GM21526 (cell line): ENCODE measurements at regions not wholly inside any gene's neighbourhood (a gene's known extent, or its start where the extent isn't known, plus 50 kb on each side); places are given as distances from the start of the nearest gene placed in this dataset.

Experiments used
- ATAC-seq: cut with Tn5 transposase; IDR thresholded peaks from one replicate; pipeline ENCODE4 v1.9.1; 2021; ENCODE audit warnings: moderate library complexity; ENCODE audit not compliant: unreplicated experiment, low FRiP score

GRCh38 chr1:219526074-219526473, 86.8 kb downstream of the ZC3H11B start:
- no peak for ATAC-seq

GRCh38 chr1:219523411-219523810, 89.5 kb downstream of the ZC3H11B start:
- ATAC-seq, result no peak

DNA sequence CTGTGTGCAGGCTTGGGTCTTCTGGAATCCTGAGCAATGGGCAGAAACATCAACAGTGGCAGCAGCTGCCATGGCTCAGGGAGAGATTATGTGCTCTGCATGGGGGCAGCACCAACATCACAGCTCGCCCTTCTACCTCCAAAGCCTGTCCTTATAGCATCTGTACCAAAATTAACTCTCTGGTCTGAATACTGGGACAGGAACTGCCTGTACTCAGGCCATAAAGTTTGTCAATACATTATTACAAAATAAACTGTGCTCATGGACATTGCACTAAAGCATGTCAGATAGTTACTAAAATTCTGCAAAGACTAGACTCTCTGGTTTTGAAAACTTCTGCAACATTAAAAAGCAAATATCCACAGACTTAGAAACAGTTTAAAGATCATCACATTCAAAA, 91.6 kb downstream of the ZC3H11B start:
- no peak for ATAC-seq

GRCh38 chr1:219520241-219520640, 92.7 kb downstream of the ZC3H11B start:
- no peak for ATAC-seq

GRCh38 chr1:219518907-219519248, 94.0 kb downstream of the ZC3H11B start:
- ATAC-seq, result no peak

- no peak for ATAC-seq
These were observed 94.6 kb downstream of the ZC3H11B start for GRCh38 chr1:219518168-219518906.

DNA sequence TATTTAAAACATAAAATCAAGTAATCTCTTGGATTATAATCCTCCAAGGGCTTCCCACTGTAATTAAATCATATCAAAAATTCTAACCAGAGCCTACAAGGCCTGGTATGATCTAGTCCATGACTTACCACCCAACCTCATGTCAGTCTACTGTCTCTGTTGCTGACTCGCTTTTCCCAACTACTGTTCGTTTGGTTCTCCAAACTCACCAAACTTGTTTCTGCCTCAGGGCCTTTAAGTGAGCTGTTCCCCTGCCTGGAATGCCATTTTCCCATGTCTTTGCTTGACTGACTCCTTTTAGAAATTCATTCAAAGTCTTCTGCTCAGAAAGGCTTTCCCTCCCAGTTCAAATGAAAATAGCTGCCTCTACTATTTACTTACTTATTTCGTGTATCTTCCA, 95.9 kb downstream of the ZC3H11B start:
- no peak for ATAC-seq

- ATAC-seq, result no peak
These were observed 98.2 kb downstream of the ZC3H11B start for GRCh38 chr1:219514728-219515127.

DNA sequence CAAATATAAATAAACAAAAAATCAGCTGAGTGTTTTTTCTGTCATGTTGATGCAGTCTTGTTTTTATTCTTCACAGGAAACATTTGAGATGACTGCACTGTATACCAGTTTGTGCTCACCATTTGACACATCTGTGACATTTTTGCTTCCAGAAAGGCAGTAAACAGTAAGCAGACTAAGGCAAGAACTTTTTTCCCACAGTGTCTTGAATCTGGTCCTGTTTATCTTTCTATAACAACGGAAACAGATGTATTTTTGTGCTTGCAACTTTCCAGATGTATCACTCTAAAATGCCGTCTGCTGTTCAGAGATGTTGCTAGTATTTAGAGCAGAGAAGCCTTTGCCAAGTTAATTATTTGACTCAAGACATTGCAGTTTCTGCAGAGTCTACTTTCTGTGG, 105.5 kb downstream of the ZC3H11B start:
- no peak for ATAC-seq

- ATAC-seq, result no peak
These were observed 106.0 kb downstream of the ZC3H11B start for GRCh38 chr1:219506936-219507335.

GRCh38 chr1:219506473-219506899, 106.4 kb downstream of the ZC3H11B start:
- no peak for ATAC-seq

GRCh38 chr1:219505886-219506285, 107.0 kb downstream of the ZC3H11B start:
- ATAC-seq, result no peak

- no peak for ATAC-seq
These were observed 109.3 kb downstream of the ZC3H11B start for GRCh38 chr1:219503604-219504003.

GRCh38 chr1:219500327-219500897, 112.5 kb downstream of the ZC3H11B start:
- no peak for ATAC-seq

DNA sequence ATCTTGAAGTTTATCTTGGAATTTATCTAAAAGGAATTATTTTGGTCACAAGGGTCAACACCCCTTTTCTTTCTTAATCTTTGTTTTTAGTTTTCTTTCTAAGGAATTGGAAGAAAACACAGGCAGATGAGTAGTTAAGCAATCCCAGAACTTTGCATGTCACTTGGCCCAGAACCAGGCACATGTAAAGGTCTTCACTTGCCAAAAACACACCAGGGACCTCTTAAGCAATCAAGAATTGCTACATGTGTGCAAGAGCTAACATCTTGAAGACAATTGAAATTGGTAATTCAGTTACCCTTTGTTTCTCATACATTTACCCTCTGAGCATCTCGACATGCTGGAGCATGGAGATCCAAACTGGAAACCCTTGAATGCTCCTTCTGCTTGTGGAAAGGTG, 114.2 kb downstream of the ZC3H11B start:
- no peak for ATAC-seq

GRCh38 chr1:219495737-219496408, 117.0 kb downstream of the ZC3H11B start:
- ATAC-seq, result no peak

GRCh38 chr1:219492717-219493116, 120.2 kb downstream of the ZC3H11B start:
- ATAC-seq, result no peak

- no peak for ATAC-seq
These were observed 122.3 kb downstream of the ZC3H11B start for GRCh38 chr1:219490566-219490965.

DNA sequence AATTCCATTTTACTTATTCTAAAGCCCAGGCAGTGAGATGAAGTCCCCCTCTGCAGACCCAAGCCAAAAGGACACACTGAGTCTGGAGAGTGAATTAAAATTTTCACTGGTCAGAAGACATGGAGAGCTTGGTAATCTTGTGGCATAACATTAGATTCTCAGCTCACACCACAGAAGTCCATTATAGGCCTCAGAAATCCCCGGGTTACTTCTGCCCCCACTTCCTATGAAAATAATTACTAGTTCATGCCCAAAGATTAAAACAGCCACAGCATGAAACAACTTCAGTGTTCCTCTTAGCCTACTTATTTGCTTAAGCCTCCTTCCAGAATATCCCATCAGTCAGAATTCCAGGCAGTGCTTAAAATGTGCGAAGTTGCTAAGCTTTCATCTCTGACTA, 123.3 kb downstream of the ZC3H11B start:
- ATAC-seq, result no peak

DNA sequence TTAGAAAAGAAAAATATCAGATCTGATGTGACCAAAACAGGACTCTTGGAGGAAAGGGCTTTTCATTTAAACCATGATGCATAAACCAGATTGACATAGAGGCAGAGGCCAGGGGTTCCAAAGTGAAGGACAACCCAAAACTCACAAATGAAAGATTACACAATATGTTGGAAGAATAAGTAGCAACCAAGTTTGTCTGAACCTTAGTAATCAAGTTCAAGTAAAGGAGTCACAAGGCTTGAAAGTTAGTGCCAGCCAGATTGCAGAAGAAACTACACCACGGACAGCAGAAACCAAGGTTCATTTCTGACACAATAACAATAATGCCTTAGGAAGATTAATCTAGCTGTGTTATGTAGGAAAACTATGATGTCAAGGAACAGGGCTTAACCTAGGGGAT, 124.6 kb downstream of the ZC3H11B start:
- no peak for ATAC-seq

DNA sequence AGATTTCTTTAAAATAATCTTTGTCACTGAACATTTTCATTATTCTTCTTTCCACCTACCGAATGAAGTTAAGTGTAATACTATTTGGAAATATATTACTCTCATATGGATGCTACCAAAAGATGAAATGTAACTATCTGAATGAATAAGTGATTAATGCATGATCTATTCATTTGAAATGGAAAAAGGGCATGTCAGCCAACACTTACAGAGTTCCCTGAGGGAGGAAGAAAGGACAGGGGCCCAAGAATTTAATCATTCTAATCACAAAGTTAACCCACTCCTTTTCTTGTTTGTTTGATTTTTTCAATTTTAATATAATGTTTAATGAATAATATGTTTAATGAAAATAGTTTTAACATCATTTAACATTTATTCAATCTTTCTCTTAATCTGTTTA, 129.4 kb downstream of the ZC3H11B start:
- no peak for ATAC-seq

GRCh38 chr1:219480011-219480410, 132.9 kb downstream of the ZC3H11B start:
- no peak for ATAC-seq
